Stomach (tissue), 8 donors: ENCODE measurements at regions not wholly inside any gene's neighbourhood (a gene's known extent, or its start where the extent isn't known, plus 50 kb on each side); places are given as distances from the start of the nearest gene placed in this dataset.

Source experiments
- DNase-seq, 2 donors: peaks; one replicate each; pipeline versions ENCODE4 v3.0.0 to v3.0.0-alpha.2; 2013 to 2019
- H3K27ac ChIP-seq, 5 donors: fragments of 200-600 bp in 4 of 5; sonication (generic) in 4 of 5; one replicate each; pipeline ENCODE4 v1.5.1; 2013 to 2019; ENCODE audit warnings: mild to moderate bottlenecking in 1 of 5, moderate library complexity in 1 of 5
- H3K27me3 ChIP-seq, 3 donors: fragments of 200-600 bp; sonication (generic); one replicate each; pipeline ENCODE4 v1.5.1; 2017 to 2019; ENCODE audit warnings: mixed run types in 1 of 3
- H3K36me3 ChIP-seq, 4 donors: fragments of 200-600 bp; sonication (generic); 1 replicate in 3 of 4; 2 replicates in 1 of 4; pipeline ENCODE4 v1.5.1; 2016 to 2019
- H3K4me1 ChIP-seq, 4 donors: fragments of 200-600 bp; sonication (generic); one replicate each; pipeline ENCODE4 v1.5.1; 2016 to 2019
- H3K4me3 ChIP-seq, 4 donors: fragments of 200-600 bp; sonication (generic) in 3 of 4; one replicate each; pipeline ENCODE4 v1.5.1; 2016 to 2019; ENCODE audit warnings: mild to moderate bottlenecking in 1 of 4
- H3K9me3 ChIP-seq, 4 donors: fragments of 200-600 bp; sonication (generic); one replicate each; pipeline ENCODE4 v1.5.1; 2016 to 2019
- EP300 ChIP-seq: sonication (generic); formaldehyde crosslinking; IDR thresholded peaks from one replicate; pipeline ENCODE4 v1.6.1; 2017; ENCODE audit warnings: antibody characterized with exemption
- POLR2A ChIP-seq, 4 donors: fragments of 450-650 bp; IDR thresholded peaks; one replicate each; pipeline ENCODE4 v1.6.1; 2016; ENCODE audit warnings: antibody characterized with exemption in 4 of 4, control low read depth in 2 of 4, mild to moderate bottlenecking in 1 of 4, moderate library complexity in 1 of 4
- POLR2AphosphoS5 ChIP-seq, 3 donors: sonication (generic); formaldehyde crosslinking; IDR thresholded peaks; one replicate each; pipeline ENCODE4 v1.6.1; 2016; ENCODE audit warnings: antibody characterized with exemption in 3 of 3
- WGBS, 5 donors: extraction: QIAGEN DNeasy Blood & Tissue Kit in 3 of 5; methylation state at CpG; one replicate each; pipeline versions ENCODE4 v1.1.5 to v1.1.7; 2013 to 2018; 5-methylcytosine and 5-hydroxymethylcytosine counted together
- intact Hi-C: fragments of 100-400 bp; cut with DNase I; formaldehyde crosslinking; loops from one replicate; pipeline ENCODE4 v1.15.1; 2023; ENCODE audit warnings: low total_unique reads
- TF ChIP-seq, protein P1 (sequence below), 7 experiments: fragments of 450-650 bp in 4 of 7; fragments of 200-600 bp in 3 of 7; sonication (generic) in 3 of 7; IDR thresholded peaks; one replicate each; pipeline ENCODE4 v1.5.1; 2016 to 2019; ENCODE audit warnings: antibody characterized with exemption in 7 of 7, control low read depth in 2 of 7, mild to moderate bottlenecking in 1 of 7
- donor health status: healthy with polysubstance abuse.
- donor health status: Bipolar disorder and iron deficiency.
- donor health status: healthy.

DNA sequence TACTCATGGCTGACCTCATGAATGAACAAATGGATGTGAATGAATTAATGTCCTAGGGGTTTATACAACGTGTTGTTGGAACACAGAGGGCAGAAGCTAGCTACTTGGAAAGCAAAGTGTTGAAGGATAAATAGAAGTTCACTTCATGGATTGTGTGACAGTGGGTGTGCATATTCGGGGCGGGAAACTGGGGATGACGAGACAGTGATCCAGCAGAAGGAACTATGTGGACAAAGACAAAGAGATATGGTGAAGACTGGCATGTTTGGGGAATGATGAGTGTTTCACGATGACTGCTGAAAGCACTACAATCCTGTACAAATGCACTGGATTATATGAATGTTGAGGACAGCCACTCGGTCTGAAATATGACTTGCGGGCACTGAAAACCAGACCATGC, 250.5 kb upstream of the C16orf82 start:
- intact Hi-C loops: no loop called here

DNA sequence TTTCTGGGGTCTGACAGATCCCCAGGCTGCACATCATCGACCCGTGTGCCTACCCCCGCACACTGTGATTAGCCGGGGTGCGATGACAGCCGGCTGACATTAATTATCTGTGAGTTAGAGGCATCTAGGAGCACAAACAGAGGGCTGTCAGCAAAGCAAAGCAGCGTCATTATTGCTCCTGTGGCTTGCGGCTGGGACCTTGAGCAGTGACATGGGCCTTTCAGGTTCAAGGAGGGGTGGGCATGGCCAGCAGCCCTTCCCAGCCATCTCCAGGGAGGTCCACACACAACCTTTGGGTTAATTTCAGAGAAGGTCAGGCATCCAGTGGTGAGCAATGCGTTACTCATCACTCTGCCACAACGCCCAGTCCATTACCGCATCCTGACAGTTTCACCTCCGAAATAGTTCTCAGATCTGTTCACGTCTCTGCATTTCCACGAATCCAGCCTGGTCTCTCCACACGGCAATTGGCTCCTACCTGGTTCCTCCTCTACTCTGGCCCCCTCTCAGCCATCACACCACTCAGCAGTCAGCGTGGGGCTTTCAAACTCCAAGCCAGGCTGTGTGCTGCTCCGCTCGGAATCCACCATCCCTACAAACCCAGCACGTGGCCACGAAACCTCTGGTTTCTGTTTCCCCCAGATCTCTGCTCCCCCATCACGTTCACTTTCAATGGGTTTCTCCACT, 249.7 kb upstream of the C16orf82 start:
- TF ChIP-seq, protein P1, sequence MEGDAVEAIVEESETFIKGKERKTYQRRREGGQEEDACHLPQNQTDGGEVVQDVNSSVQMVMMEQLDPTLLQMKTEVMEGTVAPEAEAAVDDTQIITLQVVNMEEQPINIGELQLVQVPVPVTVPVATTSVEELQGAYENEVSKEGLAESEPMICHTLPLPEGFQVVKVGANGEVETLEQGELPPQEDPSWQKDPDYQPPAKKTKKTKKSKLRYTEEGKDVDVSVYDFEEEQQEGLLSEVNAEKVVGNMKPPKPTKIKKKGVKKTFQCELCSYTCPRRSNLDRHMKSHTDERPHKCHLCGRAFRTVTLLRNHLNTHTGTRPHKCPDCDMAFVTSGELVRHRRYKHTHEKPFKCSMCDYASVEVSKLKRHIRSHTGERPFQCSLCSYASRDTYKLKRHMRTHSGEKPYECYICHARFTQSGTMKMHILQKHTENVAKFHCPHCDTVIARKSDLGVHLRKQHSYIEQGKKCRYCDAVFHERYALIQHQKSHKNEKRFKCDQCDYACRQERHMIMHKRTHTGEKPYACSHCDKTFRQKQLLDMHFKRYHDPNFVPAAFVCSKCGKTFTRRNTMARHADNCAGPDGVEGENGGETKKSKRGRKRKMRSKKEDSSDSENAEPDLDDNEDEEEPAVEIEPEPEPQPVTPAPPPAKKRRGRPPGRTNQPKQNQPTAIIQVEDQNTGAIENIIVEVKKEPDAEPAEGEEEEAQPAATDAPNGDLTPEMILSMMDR (IDR thresholded peaks at IDR 0.05): no peak
- TF ChIP-seq EP300: no peak
- TF ChIP-seq POLR2A (IDR thresholded peaks at IDR 0.05): no peak
- no peak for TF ChIP-seq POLR2AphosphoS5 (IDR thresholded peaks at IDR 0.05)
- H3K36me3 ChIP-seq: no peaks in the 10 kb centered on the region
- peaks cover 0 to 26% (median 0%) of the 10 kb centered on the region in 3 donors for H3K27me3 ChIP-seq
- DNase-seq: no peak
- peaks cover 0 to 3% (median 0%) of the 10 kb centered on the region in 4 donors for H3K9me3 ChIP-seq
- WGBS, 5 donors: 70 to 76% (median 70%) methylated on average over 12 to 21 of the region's 21 CpGs
- intact Hi-C loops: no loop called here
- H3K4me1 ChIP-seq: no peaks in the 10 kb centered on the region
- no peak overlapping the region for H3K4me3 ChIP-seq
- H3K27ac ChIP-seq: no peak overlapping the region

More for the DNA sequence above, 250.5 kb upstream of the C16orf82 start:
- Histone ChIP-seq H3K27ac (no peak overlapping the region), H3K27me3 (peaks cover 0 to 26% (median 0%) of the 10 kb centered on the region in 3 donors), H3K4me1 (no peaks in the 10 kb centered on the region), H3K36me3 (no peaks in the 10 kb centered on the region), H3K4me3 (no peak overlapping the region), H3K9me3 (peaks cover 0 to 3% (median 0%) of the 10 kb centered on the region in 4 donors)
- TF ChIP-seq POLR2AphosphoS5 (IDR thresholded peaks at IDR 0.05) (no peak), POLR2A (IDR thresholded peaks at IDR 0.05) (no peak), EP300 (no peak)
- TF ChIP-seq, protein P1 (IDR thresholded peaks at IDR 0.05): no peak
- WGBS, 5 donors: 63 to 78% (median 75%) methylated on average over 7 of the region's 7 CpGs
- DNase-seq: no peak

DNA sequence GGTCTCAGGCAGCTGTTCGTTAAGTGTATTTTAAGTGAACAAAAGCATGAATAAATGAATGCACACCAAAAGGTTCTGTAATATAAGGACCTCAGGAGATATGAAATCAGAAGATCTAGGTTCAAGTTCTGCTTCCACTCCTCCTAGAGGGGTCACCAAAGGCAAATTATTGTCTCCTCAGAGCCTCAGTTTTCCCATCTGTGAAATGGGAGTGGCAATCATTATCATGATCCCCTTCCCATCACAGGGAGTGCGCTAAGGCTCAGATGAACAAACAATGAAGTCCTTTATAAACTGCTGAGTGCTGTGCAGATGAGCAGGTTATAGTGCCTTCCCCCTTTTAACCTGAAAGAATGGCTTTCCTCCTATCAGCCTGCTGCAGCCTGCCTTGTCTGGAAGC, 248.3 kb upstream of the C16orf82 start:
- intact Hi-C loops: no loop called here
- no peak for TF ChIP-seq POLR2AphosphoS5 (IDR thresholded peaks at IDR 0.05)
- TF ChIP-seq POLR2A (IDR thresholded peaks at IDR 0.05): no peak
- TF ChIP-seq, protein P1 (IDR thresholded peaks at IDR 0.05): no peak
- no peak for TF ChIP-seq EP300
- Histone ChIP-seq H3K27ac (no peak overlapping the region), H3K9me3 (no peaks in the 10 kb centered on the region), H3K4me3 (no peak overlapping the region), H3K4me1 (no peaks in the 10 kb centered on the region), H3K27me3 (peaks cover 0 to 26% (median 0%) of the 10 kb centered on the region in 3 donors), H3K36me3 (no peaks in the 10 kb centered on the region)
- DNase-seq: no peak
- WGBS, 5 donors: 79 to 90% (median 85%) methylated on average over 2 of the region's 2 CpGs

DNA sequence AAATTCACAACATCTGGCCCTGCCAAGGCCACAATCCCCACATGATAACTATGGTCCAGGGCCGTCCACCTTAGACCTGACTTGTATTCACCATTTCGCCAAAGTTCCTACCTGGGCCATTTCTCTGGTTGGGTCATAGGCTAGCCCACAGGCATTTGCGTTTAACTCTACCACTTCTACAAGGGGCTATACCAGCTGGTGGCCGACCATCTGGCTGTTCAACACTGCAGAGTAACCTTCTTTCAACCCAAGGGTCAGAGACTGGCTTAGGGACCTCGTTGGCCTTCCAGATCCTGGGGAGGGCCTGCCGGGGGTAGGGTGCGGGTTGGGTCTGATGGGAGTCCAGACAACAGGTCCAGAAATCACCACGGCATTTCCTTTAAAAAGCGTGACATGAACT, 242.3 kb upstream of the C16orf82 start:
- WGBS, 5 donors: 77 to 87% (median 86%) methylated on average over 9 of the region's 9 CpGs
- no peak overlapping the region for H3K4me3 ChIP-seq
- H3K9me3 ChIP-seq: no peaks in the 10 kb centered on the region
- TF ChIP-seq, protein P1 (IDR thresholded peaks at IDR 0.05): no peak
- TF ChIP-seq POLR2AphosphoS5 (IDR thresholded peaks at IDR 0.05) (no peak), POLR2A (IDR thresholded peaks at IDR 0.05) (no peak), EP300 (no peak)
- H3K4me1 ChIP-seq: no peaks in the 10 kb centered on the region
- no peak overlapping the region for H3K27ac ChIP-seq
- peaks cover 0 to 6% (median 0%) of the 10 kb centered on the region in 3 donors for H3K27me3 ChIP-seq
- intact Hi-C loops: no loop called here
- DNase-seq: no peak
- no peaks in the 10 kb centered on the region for H3K36me3 ChIP-seq
